Right lobe of liver (tissue), 4 donors: ENCODE measurements at regions not wholly inside any gene's neighbourhood (a gene's known extent, or its start where the extent isn't known, plus 50 kb on each side); places are given as distances from the start of the nearest gene placed in this dataset.

ENCODE experiments used
- POLR2A ChIP-seq: fragments of 450-650 bp; IDR thresholded peaks from one replicate; pipeline ENCODE4 v1.6.1; 2017; ENCODE audit warnings: antibody characterized with exemption, mild to moderate bottlenecking
- TF ChIP-seq, protein P1 (sequence below), 4 donors: fragments of 200-600 bp in 3 of 4; fragments of 450-650 bp in 1 of 4; IDR thresholded peaks; one replicate each; pipeline versions ENCODE4 v1.5.1 to v1.8.0; 2016 to 2022; ENCODE audit warnings: antibody characterized with exemption in 4 of 4, mild to moderate bottlenecking in 2 of 4
- donor health status: DM: no; HTN: no; CAD: no.
- donor health status: DM: no; HTN: no; CAD: no.
- donor health status: DM: no; HTN: yes; CAD: no.

DNA sequence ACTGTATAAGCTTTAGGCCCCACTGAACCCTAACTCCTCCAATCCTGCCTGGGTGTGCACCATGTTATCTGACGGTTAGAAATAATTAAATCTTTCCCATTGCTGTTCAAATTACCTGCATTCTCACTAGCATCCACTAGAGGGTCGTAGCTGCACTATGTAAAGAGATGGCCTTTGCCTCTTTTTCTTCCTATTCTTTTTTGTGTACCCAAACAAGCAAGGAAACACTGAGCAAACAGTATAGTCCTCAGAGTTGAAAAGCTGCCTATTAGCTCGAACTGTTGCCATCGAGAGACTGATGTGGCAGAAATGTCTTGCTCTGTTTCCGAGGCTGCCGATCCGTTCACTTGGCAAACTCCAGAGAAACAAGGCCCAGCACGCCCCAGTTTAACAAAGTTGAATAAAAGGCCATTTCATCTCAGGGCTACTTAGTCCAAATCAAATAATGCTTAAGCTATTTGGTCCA lies 163.8 kb upstream of the TRPM3 start:
- TF ChIP-seq, protein P1, sequence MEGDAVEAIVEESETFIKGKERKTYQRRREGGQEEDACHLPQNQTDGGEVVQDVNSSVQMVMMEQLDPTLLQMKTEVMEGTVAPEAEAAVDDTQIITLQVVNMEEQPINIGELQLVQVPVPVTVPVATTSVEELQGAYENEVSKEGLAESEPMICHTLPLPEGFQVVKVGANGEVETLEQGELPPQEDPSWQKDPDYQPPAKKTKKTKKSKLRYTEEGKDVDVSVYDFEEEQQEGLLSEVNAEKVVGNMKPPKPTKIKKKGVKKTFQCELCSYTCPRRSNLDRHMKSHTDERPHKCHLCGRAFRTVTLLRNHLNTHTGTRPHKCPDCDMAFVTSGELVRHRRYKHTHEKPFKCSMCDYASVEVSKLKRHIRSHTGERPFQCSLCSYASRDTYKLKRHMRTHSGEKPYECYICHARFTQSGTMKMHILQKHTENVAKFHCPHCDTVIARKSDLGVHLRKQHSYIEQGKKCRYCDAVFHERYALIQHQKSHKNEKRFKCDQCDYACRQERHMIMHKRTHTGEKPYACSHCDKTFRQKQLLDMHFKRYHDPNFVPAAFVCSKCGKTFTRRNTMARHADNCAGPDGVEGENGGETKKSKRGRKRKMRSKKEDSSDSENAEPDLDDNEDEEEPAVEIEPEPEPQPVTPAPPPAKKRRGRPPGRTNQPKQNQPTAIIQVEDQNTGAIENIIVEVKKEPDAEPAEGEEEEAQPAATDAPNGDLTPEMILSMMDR (IDR thresholded peaks at IDR 0.05) = peak; percentile 79 to 92 (median 83)
- TF ChIP-seq POLR2A = no peak
